Medulla oblongata (tissue), 1 donor: ENCODE measurements at regions not wholly inside any gene's neighbourhood (a gene's known extent, or its start where the extent isn't known, plus 50 kb on each side); places are given as distances from the start of the nearest gene placed in this dataset.

Experiments
- DNase-seq: peaks from one replicate; pipeline ENCODE4 v3.0.0-alpha.2; 2015; ENCODE audit errors: extremely low spot score

DNA sequence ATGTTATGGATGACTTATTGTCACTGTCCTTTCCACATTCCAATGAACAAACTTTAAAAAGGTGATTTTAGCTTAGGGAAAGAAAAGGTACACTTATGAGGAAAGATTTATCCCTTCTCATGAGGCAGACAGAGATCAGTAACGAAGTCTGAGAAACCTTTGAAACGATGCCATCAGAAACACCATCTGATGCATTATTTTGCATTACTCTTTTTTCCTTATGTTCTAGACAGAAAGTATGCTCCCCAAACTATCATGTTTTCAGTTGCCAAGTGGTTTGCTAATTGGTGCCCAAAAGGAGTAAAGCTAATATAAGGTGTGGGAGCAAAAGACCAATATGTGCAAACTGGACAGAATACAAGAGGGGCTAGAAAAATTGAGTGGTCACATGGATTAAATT, 397.7 kb upstream of the RIOK2 start:
- DNase-seq, result no peak

DNA sequence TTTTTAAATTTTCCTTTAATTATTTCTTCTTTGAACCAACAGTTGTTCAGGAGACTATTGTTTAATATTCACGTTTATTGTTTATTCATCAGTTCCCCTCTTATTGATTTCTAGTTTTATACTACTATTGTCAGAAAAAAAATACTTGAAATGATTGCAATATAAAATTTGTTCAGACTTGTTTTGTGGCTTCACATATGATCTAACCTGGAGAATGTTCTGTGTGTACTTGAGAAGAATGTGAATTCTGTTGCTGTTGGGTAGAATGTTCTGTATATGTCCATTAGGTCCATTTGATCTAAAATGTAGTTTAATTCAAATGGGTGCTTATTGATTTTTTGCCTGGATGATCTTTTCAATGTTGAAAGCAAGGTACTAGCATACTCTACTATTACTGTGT, 408.7 kb upstream of the RIOK2 start:
- no peak for DNase-seq

DNA sequence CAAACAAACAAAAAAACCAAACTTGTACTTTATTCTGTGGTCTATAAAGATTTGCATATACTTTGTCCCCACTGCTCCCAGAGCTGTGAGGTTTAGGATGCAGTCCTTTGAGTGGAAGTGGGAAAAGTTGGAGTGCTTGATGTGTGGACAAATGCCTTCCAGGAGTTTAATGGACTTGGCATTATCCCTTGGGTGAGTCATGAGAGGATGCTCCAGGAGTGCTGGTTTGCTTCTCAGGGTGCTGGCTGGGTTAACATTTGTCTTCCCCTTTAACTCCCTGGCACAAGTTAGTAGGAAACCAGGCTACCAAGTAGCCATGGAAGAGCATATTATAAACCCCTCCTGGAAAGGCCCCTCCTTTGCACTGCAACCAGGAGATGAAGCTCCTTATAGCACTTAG, 417.4 kb upstream of the RIOK2 start:
- no peak for DNase-seq

DNA sequence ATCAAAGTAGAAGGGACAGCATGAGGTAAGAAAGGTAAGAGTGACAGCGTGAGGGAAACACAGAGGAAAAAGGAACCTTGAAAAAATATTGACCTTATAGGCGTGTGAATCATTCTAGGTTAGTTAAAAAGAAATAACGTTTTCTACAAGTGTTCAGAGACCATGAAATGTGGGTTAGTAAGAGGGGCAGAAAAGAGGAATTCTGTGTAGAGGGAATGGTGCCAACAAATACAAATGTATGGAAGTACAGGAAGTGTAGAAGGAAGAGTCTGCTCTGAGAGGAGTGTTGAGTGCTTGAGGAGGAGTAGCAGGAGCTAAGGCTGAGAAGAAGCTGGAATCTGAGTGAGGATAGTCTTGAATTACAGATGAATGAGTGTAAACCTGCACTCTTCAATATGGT, 418.6 kb upstream of the RIOK2 start:
- no peak for DNase-seq

DNA sequence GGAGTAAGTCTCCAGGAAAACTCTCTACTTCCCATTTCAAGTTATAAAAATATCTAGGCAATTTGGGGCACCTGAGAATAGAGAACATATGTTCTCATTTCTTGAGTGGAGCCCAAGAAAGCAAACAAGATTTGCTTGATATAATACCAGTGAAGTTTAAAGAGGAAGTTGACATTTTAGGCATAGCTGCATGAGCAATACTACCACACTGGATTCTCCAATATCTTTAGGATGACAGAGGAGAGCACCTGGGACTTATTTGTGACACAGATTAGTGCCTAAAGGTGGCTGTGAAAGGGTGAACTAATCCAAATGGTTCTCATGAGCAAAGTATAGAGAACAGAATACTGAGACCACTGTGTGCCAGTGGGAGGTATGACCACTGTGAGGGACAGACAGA, 423.5 kb upstream of the RIOK2 start:
- no peak for DNase-seq

DNA sequence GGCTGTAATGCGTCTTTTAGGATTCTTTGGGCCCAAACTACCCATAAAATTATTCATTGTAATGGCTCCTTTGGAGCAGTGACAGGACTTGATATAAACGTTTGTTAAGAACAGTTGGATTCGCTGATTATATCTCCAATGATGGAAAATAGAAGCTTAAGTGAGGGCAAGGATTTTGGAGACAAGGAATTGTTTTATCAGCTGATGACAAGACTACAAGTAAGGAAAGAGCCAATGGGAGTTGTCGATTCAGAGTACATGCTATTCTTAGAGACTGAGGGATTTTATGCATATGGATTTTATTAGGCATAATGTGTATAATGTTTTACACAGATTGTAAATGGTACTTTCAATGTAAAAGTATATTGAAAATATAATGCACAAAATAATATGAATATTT, 425.5 kb upstream of the RIOK2 start:
- DNase-seq, result no peak

DNA sequence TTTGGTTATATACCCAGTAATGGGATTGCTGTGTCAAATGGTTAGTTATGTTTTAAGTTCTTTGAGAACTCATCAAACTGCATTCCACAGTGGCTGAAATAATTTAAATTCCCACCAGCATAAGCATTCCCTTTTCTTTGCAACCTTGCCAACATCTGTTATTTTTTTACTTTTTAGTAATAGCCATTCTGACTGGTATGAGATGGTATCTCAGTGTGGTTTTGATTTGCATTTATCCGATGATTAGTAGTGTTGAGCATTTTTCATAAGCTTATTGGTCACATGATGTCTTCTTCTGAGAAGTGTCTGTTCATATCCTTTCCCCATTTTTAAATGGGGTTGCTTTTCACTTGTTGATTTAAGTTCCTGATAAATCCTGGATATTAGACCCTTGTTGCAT, 435.7 kb upstream of the RIOK2 start:
- no peak for DNase-seq

DNA sequence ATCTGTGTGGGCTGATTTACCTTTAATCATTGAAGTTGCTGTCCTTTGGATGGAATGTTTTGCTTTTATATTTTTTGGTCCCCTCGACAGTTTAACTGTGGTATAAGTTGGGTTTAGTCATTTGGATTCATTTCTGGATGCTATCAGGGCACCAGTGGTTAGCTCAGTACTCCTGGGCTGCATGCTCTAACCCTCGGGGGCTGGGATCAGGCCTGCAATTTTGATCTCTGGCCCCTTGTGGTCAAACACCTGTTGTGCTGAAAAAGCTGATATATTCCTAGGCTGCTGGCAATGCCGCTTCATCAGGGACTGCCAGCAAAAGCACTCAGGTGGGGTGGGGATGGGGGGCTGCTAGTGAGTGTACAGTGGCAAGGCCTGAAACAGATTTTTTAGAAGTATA, 440.4 kb upstream of the RIOK2 start:
- no peak for DNase-seq

DNA sequence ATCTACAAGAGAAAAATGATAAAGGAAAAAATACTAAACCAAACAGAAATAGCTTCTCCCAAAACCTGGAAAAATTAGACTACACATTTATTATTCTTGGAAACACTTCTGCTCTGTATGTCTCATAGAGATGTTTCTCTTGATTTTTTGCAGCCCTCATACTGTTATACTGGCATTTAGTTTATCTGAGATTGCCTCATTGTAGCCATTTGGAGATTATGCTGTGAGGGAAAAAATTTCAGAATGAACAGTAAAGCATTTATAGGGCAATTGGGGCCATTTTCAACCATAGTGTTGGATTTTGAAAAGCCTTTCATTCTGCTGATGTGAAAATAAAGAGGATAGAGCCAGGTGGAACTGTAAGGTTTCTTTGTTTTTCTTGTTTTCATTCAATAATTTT, 441.8 kb upstream of the RIOK2 start:
- DNase-seq, result no peak

DNA sequence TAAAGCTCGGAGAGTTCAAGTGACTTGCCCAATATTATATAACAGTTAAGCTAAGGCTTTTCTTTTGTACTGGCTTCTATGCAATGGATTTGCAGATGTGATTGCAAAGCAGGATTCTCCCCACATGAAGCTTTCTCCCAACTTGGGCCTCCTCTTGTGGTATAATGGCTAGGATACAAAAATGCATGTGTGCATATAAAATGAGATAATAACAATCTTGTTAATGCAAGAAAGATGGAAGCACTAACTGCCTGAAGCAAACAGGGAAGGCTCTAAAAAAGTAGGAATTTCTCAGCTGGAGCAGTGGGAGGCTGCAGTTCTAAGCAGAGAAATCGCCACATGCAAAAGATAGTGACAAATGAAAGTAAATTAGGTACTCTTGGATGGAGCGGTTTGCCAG, 444.2 kb upstream of the RIOK2 start:
- no peak for DNase-seq

DNA sequence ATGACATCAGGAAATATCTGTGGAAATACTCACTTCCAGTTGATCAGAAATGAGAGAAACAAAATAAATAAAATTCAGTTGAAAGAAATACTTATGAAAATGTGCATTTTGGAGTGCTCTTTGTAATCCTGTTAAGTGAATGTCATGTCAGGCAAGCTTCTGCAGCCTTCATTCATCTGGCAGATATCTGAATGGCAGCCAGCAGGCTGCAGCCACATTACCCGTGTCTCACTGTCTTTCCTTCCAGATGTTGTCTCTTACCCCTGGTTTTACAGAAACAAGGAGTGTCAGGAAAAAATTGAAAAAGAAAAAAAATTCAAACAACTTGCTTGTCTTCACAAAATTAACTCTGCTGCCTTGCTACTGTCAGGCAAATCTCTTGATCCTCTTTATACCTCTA, 445.0 kb upstream of the RIOK2 start:
- no peak for DNase-seq

DNA sequence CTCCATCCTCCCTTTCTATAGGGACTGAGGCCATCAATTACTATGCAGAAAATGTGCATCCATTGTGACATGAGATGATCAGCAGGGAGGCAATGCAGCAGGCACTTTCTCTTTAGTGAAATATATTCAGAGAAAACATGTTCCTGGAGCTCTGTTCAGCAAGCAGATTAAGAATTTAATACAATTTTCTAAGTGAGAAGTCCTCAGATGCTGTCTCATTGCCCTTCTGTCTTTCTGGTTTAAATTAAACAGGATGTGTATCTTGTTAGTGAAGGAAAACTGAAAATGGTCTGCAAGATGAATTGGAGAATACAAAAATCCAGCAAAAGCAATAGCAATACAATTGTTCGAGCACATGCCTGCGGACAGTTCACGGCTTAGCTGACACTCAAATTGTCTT, 445.8 kb upstream of the RIOK2 start:
- no peak for DNase-seq

DNA sequence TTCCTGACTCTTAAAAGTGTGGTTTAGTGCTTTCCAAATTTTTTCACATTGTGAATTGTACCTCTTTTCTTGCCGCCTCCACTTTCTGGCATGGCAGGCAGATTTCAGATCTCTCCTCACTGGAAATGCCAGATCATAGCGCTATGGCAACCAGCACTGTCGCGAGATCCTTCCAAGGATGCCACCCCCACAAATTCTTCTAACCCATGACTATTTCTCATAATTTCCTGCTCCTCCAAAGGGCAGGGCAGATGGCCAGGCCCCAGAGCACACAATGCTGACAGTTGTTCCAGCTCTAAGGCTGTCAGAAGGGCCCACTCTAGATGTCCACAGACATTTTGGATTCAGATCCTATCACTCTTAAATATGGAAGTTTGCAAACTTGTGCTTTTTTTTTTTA, 446.2 kb upstream of the RIOK2 start:
- no peak for DNase-seq

DNA sequence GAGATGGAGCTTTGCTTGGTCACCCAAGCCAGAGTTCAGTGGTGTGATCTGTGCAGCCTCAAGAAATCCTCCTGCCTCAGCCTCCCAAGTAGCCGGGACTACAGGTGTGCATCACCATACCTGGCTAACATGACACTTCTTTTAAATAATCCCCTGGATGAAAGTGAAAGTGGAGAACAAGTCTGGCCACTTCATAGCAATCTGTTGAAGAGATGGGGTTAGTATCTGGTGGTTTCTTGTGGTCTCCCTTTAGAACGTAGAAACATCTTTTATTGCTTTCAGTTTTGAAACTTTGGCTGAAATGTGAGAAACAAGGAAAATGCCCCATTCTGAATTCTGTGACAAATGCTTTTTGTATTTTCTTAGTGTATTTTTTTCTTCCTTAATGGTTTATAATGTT, 452.5 kb upstream of the RIOK2 start:
- DNase-seq, result no peak

DNA sequence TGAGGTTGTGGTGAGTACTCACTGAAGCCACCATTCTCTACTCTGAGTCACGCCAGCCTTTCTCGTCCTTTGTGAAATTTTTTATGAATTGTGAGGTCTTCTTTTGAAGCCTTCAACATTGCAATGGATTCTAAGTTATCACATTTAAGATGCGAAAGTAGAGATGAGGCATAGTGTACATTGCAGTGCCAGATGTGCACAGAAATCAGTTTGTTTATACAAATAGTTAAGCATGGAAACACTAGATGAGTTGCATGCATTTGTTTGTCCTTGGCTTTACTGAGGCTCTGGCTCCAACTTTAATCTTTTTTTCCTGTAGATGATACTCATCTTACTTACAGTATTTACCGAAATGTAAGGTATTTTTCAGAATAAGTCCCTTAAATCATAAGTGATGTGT, 453.7 kb upstream of the RIOK2 start:
- DNase-seq, result no peak

DNA sequence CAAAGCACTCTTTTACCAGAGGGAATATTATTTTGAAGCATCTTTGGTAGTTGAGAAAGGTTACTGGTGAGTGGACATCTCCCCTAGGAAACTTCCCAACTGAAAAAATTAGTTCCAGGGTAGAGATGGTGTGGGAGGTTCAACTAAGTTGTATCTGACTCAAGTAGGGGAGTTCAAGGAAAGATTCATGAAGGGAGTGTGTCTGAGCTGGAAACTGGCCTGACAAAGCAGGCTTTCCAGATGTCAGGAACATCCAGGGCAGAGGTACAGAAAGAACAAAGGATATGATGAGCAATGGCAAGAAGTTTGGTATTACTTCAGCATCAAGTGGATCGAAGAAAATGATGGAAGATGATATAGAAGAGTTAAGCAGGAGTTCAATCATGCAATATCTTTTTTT, 458.0 kb upstream of the RIOK2 start:
- DNase-seq, result no peak

DNA sequence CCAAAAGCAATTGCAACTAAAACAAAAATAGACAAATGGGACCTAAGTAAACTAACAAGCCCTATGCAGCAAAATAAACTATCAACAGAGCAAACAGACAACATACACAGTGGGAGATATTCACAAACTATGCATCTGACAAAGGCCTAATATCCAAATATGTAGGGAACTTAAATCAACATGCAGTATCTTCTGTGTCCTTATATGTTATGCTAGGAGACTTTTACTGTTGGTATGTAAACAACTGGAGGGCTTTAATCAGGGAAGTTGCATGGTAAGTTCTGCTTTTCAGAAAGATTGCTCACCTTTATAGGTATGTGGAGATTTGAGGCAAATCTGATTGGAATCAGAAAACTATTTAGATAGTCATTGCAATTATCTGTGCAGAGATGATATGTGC, 461.2 kb upstream of the RIOK2 start:
- no peak for DNase-seq

DNA sequence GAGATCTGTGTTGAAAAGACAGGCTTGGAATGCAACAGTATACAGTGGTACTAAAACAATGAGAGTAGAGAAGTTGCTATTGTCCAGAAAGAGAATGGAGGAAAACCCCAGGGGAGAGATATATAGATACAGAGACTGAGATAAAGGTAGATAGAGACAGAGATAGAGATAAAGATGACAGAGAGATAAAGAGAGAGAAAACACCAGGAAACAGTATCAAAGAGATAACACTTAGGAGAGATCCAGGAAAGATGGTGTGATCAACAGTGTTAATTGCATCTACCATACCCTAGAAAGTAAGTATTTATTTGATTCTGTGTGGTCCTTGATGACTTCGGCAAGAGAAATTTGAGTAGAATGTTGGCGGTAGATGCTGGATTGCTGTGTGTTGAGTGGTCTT, 461.8 kb upstream of the RIOK2 start:
- DNase-seq, result no peak

DNA sequence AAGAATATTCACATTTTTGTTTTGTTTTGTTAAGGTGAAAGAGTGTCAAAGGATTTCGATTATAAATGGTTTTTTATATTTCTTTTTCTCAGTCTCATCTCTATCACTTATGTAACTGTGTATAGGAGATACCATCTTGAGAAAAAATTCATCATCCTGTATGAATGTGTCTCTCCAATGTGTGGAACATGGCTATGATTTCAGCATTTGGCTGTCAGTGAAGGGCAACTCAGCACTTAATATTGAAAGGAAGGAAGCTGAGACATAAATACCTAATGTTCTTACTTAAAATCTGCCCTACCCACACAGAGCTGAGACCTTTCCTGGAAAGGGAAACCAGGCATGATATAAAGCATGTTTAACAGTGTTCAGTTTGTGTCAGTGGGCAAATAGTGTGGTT, 474.2 kb upstream of the RIOK2 start:
- DNase-seq, result no peak

DNA sequence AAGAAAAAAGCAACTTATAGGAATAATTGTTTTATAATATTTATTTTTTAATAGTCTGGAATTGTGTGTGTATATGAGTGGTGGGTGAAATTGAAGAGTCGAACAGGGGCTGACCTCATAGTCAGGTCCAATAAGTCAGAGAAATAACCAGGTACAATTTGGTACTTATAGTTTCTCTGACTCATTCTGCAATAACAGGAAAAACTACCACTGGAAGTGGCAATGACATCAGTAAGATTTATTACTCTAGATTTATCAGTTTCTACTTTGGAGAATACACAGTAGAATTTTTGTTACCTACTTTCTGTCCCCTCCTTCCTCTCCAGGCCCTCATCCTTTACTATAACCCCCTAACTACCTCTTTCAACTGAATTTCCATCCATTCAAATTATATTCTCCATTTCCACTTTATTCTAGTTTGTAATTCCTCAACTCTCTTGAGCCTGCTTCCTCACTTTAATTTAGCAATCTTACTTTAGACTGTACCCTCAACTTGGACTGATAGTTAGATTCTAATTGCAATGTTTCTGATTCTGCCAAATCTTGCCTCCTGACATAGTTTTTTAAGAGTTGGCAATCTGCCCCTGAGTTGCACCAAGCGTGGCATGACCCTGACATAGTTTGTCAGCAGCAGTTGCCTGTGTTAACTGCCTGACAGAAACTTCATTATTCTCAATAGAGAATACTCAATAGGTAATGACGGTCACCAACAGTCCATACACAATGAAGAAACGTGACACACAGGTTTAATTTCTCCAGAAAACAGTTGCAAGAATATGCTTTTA, 475.3 kb upstream of the RIOK2 start:
- DNase-seq, result no peak

DNA sequence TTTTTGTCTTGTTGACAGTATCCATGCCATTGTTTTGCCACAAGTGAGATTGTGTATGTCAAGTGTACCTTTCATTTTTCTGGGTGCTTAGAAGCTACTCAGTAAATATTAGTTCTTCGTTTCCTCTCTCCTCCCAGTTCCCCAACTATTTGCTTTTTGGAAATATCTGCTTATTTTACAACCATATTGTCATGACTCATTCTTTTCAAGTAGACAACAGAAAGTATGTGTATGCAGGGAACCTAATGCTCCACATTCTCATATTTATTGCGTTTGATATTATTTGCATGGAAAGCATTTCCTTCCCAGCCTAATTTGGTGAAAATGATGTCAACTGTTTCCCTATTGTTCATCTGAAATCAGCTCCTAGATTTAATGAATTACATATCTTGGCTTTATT, 483.7 kb upstream of the RIOK2 start:
- no peak for DNase-seq

DNA sequence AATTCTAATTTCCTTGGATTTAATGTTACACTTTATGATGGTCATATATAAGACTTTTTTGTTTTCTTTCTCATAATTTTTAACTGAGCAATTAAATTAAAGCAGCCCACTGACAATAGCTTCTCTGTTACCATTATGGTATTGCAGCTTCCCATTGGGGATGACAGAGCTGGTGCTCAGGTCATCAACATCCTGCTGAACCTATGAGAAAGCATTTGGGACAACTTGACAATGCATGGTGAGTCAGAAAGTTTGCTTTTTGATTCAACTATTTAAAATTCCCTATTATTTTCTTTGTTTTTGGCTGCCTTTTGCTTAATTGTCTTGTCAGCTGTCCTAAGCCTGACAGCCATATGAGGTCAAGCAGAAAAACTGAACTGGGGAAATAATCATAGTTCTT, 487.4 kb upstream of the RIOK2 start:
- DNase-seq, result no peak

DNA sequence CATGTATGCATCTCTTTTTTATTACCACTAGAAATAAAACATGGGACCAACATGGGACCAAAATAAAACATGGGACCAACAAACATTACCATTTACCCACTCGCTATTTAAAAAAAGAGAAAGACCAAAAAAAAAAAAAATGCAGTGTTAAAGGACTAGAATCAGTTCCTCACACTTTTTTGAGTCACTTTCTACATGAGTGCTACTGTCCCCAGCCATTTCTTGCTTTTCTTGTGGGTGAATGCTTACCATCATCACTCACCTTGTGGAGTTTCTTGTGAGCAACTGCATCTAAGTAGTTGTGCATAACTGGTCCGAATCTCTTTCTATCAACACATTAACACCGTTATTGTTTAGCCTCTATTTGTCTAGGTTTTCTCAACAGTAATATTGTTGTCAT, 493.6 kb upstream of the RIOK2 start:
- no peak for DNase-seq

DNA sequence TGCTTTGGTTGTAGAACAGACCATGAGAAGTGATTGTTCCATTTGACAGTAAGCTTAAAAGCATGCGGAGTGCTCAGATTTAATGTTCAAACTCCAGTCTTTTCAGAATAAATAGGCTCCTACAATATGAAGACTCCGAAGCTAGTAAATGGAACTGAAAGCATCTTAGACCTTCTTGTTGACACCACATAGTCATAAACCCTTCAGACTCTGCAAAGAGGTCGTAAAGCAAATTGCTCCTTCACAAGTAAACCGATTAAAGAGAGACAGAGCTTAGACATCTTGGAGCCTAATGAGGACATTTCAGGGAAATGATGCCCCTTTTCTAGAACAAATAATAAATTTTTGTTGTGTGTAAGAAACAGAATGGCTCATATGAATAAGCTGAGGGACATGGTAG, 511.0 kb upstream of the RIOK2 start:
- no peak for DNase-seq
